Peyer's patch (tissue), 4 donors: ENCODE measurements at regions not wholly inside any gene's neighbourhood (a gene's known extent, or its start where the extent isn't known, plus 50 kb on each side); places are given as distances from the start of the nearest gene placed in this dataset.

Experiments used
- CTCF ChIP-seq, 6 experiments: fragments of 450-650 bp in 4 of 6; fragments of 200-600 bp in 2 of 6; sonication (generic) in 1 of 6; IDR thresholded peaks; one replicate each; pipeline ENCODE4 v1.5.1; 2017 to 2019; ENCODE audit warnings: antibody characterized with exemption in 6 of 6, mild to moderate bottlenecking in 3 of 6, moderate library complexity in 1 of 6
- POLR2A ChIP-seq, 2 donors: fragments of 450-650 bp; IDR thresholded peaks; one replicate each; pipeline ENCODE4 v1.5.1; 2017; ENCODE audit warnings: antibody characterized with exemption in 2 of 2, mild to moderate bottlenecking in 2 of 2, moderate library complexity in 2 of 2

GRCh38 chr10:107739951-107740350 lies 575.4 kb upstream of the SORCS1 start:
- TF ChIP-seq CTCF (IDR thresholded peaks at IDR 0.05) (no peak), POLR2A (IDR thresholded peaks at IDR 0.05) (no peak)
